SH-SY5Y (cell line): ENCODE measurements at regions not wholly inside any gene's neighbourhood (a gene's known extent, or its start where the extent isn't known, plus 50 kb on each side); places are given as distances from the start of the nearest gene placed in this dataset.

ENCODE experiments used
- GATA2 ChIP-seq: IDR thresholded peaks from 2 replicates; pipeline ENCODE4 v1.6.1; 2011; ENCODE audit warnings: mild to moderate bottlenecking, low read depth, low read length
- GATA3 ChIP-seq: IDR thresholded peaks from 2 replicates; pipeline ENCODE4 v1.6.1; 2011; ENCODE audit warnings: low read depth, mild to moderate bottlenecking, low read length, moderate library complexity

DNA sequence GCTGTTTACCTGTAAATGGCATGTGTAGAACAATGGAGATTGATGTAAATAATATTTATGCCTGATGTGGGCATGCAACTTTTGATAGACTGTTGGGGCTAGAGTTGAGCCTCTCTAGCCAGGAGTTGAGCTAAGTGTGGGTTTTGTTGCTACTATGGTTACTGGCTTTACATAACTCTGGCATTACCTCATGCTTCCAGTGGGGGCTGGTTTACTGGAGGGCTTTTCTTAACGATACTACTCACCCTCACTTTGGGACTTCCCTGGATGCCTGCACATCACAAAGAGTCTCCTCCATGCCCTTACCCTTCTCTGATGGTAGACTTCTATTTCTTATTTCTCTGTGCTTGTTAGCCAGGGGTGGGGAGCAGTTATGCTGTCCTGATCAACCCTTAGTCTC lies 524.6 kb upstream of the CDH4 start:
- no peak for TF ChIP-seq GATA2
- TF ChIP-seq GATA3: no peak

- TF ChIP-seq GATA3 (no peak), GATA2 (no peak)
Measured at GRCh38 chr20:60728705-60729104, 523.4 kb upstream of the CDH4 start.

- TF ChIP-seq GATA2: no peak
- TF ChIP-seq GATA3: no peak
Measured at GRCh38 chr20:60729135-60729900, 522.7 kb upstream of the CDH4 start.

DNA sequence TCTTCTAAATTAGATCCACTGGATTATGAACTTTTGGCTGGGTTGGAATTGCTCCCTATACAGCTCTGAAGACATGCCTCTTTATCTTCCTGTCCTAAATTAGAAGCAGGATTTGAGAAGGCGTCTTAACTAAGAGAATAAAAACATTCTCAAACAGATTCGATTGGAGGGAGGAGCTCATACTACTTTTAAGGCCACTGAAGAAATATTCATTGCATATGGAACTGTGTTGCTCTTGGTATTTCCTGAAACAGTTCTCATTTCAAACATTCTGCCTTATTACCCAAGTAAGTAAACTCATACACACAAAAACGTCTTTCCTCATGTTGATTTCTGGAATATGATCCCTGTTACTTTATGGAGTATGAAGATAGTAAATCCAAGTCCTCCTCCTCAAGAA lies 519.7 kb upstream of the CDH4 start:
- no peak for TF ChIP-seq GATA3
- TF ChIP-seq GATA2: no peak

- no peak for TF ChIP-seq GATA2
- TF ChIP-seq GATA3: no peak
Measured at GRCh38 chr20:60748086-60748485, 504.0 kb upstream of the CDH4 start.

DNA sequence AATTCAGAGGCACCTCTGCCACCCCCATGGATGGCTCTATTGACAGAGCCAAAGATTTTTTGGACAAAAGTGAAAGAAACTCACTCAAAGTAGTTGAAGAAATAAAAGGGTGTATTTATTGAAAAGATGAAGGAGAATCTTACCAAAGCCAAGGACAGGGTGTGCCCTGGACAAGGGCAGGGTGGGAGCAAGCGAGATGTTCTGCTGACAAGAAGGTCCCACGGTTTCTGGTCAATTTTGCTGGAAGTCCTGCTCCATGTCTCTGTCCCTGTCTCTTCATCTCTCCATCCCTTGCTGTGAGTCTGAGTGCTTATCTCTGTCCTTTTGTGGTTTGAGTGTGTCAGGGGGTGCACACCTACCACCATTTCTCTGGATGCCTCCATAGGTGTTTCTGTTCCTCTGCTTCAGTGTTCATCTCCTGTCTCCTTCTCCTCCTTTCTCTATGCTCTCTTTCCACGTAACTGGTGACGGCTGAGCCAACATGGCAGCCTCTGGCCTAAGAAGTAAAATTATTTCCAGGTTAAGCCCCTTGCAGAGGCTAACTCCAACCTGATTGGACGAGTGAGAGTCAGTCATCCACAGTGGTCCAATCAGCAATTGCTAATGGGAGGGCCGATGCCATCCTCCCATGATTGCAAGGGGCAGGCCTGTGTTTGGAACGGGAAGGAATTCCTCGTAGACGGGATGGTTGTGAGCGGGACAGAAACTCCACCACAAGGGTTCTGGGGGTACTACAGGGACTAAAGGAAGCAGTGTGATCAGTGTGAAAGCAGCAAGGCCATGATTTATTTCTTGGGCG lies 502.1 kb upstream of the CDH4 start:
- no peak for TF ChIP-seq GATA2
- TF ChIP-seq GATA3: no peak

- no peak for TF ChIP-seq GATA3
Measured at GRCh38 chr20:60750909-60751308, 501.2 kb upstream of the CDH4 start.

DNA sequence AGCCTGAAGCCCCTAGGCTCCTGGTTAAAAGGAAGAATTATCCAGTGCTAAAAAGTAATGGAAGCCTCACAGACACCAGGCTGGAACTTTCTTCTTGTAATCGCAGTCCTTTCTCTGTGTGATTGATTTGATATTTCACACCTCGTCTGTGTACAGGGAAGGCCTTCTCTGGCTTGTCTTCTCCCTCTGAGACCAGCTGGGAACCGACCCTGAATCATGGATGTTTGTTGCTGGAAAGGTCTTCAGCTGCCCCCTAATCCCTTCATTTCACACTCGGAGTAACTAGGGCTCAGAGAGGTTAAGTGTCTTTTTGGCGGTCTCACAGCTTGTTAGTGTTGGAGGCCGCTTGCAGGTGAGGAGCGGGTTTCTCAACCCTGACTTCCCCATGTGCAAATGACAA lies 500.2 kb upstream of the CDH4 start:
- TF ChIP-seq GATA3: no peak
- no peak for TF ChIP-seq GATA2

DNA sequence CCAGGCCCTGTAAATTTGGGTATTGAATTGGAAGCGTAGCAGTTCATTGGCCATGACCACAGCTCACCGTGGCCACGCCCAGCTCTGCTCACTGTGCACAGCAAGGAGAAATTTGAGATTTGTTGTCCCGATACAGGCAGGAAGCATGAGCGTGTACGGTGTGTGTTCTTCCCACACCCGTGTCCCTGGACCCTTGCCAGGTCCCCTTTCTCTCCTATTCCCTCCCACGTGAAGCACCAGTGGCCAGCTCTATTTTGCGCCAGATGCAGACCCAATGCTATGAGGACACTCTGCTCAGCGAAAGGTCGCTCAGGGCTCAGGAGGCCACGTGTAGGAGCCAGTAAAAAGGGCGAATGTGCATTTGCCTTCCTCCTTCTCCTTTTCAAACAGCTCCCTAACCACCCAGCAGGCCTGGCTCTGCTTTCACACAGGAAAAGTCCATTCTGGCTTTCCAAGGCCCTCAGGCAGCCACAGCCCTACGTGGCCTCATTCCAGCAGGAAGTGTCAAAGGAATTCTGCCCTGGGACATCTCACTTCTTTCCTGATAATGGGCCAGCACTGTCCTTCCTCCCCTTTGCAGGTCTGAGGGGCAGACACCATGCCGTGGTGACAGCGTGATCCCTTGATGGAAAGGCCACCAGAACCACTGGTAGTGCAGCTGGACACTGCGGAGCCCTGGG lies 499.2 kb upstream of the CDH4 start:
- TF ChIP-seq GATA2: no peak
- no peak for TF ChIP-seq GATA3

DNA sequence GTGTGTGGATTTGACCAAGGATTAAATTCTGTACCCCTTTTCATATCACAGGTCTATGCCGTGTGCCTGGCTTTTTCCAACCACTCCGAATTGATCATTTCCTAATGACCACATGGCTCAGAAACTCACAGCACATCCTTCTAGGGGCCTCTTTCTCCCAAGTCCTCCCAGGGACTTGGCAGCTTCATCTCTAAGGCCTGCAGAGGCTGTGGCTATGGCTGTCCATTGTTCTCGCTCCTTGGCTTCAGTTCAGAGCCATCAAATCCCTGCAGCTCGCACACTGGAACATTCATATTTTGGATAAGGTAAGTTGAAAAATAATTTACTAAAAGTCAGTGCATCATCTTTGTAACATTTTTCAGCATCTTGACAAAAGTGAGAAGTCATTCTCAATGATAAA lies 497.2 kb upstream of the CDH4 start:
- no peak for TF ChIP-seq GATA2
- no peak for TF ChIP-seq GATA3

GRCh38 chr20:60759651-60760050 lies 492.4 kb upstream of the CDH4 start:
- TF ChIP-seq GATA2 (no peak), GATA3 (no peak)

DNA sequence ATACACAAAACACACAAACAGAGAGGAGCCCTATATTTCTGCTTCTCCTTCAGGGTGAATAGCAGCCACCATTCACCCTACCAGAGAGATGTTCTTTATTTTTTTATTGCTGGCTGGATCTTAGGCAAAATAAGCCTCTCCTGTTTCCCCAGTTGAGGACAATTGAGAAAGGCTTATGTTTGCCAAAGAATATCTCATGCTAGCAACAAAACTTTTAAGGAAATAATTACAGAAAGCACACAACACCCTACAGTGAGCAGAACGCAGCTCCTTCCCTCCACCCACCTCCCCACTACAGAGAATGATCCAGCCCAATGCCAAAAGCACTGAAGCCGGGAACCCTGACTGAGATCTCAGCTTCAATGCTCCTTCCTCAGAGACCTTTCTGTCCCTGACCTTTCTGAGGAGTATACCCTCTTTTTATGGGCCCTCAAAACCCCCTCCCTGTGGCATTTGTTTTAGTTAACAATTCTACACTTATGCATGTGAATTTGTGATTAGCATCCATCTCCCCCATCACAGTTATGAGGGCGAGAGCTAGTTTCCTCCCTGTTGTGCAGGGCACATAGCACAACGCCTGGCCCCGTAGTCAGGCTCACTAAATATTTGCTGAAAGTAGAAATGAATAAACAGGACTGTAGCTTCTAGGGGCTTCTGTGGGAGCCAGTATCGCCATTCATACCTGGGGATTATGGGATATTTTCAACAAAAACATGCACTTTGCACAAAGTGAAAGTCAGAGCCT lies 491.6 kb upstream of the CDH4 start:
- TF ChIP-seq GATA3 (no peak), GATA2 (no peak)

GRCh38 chr20:60761056-60761455 lies 491.0 kb upstream of the CDH4 start:
- no peak for TF ChIP-seq GATA2
- no peak for TF ChIP-seq GATA3

GRCh38 chr20:60762386-60762785 lies 489.7 kb upstream of the CDH4 start:
- TF ChIP-seq GATA2: no peak
- TF ChIP-seq GATA3: no peak

DNA sequence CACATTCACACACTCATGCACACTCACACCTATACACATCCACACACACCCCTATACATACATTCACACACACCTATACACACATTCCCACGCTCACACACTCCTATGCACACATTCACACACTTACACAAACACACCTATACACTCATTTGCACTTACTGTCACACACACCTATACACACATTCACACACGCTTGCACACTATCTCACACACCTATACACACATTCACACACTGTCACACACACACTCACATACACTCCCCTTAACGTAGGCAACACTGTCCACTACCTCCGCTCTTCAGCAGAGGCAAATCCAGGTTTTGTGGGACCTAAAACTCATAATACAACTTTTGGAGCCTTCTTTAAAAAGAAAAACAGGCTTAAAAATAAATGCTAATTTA lies 487.7 kb upstream of the CDH4 start:
- TF ChIP-seq GATA2 (no peak), GATA3 (no peak)
